GM23338 (cell line): ENCODE measurements at regions not wholly inside any gene's neighbourhood (a gene's known extent, or its start where the extent isn't known, plus 50 kb on each side); places are given as distances from the start of the nearest gene placed in this dataset.

Source experiments
- CREB1 ChIP-seq: fragments of 250-450 bp; sonication (Bioruptor Pico); IDR thresholded peaks from 2 replicates; pipeline ENCODE4 v1.5.0; 2020; ENCODE audit warnings: low read depth, mild to moderate bottlenecking, moderate library complexity
- CTCF ChIP-seq, 2 experiments: fragments of 200-600 bp in 1 of 2; sonication (generic) in 1 of 2; conservative IDR thresholded peaks; 2 replicates each; pipeline versions ENCODE4 v1.5.1 to v1.6.1; 2016 to 2017; ENCODE audit warnings: antibody characterized with exemption in 2 of 2, low read depth in 2 of 2, mild to moderate bottlenecking in 2 of 2, moderate library complexity in 1 of 2
- ETS1 ChIP-seq: IDR thresholded peaks from 2 replicates; pipeline ENCODE4 v1.6.1; 2016; ENCODE audit warnings: antibody characterized with exemption
- EZH2 ChIP-seq: fragments of 200-600 bp; sonication (generic); IDR thresholded peaks from one replicate; pipeline ENCODE4 v1.8.0; 2017; ENCODE audit warnings: antibody characterized with exemption, mild to moderate bottlenecking, low read depth; ENCODE audit not compliant: unreplicated experiment
- EZH2phosphoT487 ChIP-seq: fragments of 200-600 bp; sonication (generic); IDR thresholded peaks from one replicate; pipeline ENCODE4 v1.8.1; 2018; ENCODE audit warnings: antibody characterized with exemption; ENCODE audit not compliant: unreplicated experiment
- JUNB ChIP-seq: IDR thresholded peaks from one replicate; pipeline ENCODE4 v1.6.1; 2016; ENCODE audit warnings: antibody characterized with exemption; ENCODE audit not compliant: unreplicated experiment
- NANOG ChIP-seq: IDR thresholded peaks from 2 replicates; pipeline ENCODE4 v1.6.1; 2016; ENCODE audit warnings: antibody characterized with exemption, borderline replicate concordance
- POLR2AphosphoS5 ChIP-seq: IDR thresholded peaks from 2 replicates; pipeline ENCODE4 v1.6.1; 2016; ENCODE audit warnings: antibody characterized with exemption, low read depth
- STAT1 ChIP-seq: IDR thresholded peaks from one replicate; pipeline ENCODE4 v1.6.1; 2016; ENCODE audit warnings: antibody characterized with exemption; ENCODE audit not compliant: unreplicated experiment
- ZNF114 ChIP-seq: fragments of 250-450 bp; sonication (Bioruptor Pico); IDR thresholded peaks from 2 replicates; pipeline ENCODE4 v1.5.0; 2020; ENCODE audit warnings: mild to moderate bottlenecking, moderate library complexity
- ZNF331 ChIP-seq: fragments of 250-450 bp; sonication (Bioruptor Pico); IDR thresholded peaks from 2 replicates; pipeline ENCODE4 v1.5.0; 2020; ENCODE audit warnings: low read depth, mild to moderate bottlenecking, moderate library complexity
- TF ChIP-seq, protein P1 (sequence below): IDR thresholded peaks from one replicate; pipeline ENCODE4 v1.6.1; 2018; ENCODE audit warnings: antibody characterized with exemption; ENCODE audit not compliant: unreplicated experiment

DNA sequence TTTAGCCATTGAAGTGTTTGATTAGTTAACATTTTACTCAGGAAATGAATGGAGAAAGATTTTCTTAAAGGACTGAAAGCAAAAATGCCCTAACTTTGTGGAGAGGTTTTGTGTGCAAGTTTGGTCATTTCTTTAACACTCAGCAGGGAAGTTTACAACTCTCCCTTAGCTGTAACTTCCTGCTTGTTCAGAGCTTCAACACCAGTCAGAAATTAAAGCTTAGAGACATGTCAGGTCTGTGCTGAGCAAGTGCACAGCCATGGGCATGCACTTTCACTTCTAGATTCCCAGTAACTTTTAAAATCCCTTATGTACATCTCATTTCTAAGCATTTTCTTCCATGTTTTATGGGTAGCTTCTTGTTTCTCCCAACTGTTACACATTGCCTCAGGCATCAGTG, 326.0 kb downstream of the ACTRT1 start:
- TF ChIP-seq CTCF (conservative IDR thresholded peaks at IDR 0.05; ENCODE audit: low read depth in 2 of 2): no peak
- no peak for TF ChIP-seq EZH2
- no peak for TF ChIP-seq CREB1 (CRISPR knock-in tag)
- no peak for TF ChIP-seq POLR2AphosphoS5
- TF ChIP-seq JUNB: no peak
- TF ChIP-seq, protein P1, sequence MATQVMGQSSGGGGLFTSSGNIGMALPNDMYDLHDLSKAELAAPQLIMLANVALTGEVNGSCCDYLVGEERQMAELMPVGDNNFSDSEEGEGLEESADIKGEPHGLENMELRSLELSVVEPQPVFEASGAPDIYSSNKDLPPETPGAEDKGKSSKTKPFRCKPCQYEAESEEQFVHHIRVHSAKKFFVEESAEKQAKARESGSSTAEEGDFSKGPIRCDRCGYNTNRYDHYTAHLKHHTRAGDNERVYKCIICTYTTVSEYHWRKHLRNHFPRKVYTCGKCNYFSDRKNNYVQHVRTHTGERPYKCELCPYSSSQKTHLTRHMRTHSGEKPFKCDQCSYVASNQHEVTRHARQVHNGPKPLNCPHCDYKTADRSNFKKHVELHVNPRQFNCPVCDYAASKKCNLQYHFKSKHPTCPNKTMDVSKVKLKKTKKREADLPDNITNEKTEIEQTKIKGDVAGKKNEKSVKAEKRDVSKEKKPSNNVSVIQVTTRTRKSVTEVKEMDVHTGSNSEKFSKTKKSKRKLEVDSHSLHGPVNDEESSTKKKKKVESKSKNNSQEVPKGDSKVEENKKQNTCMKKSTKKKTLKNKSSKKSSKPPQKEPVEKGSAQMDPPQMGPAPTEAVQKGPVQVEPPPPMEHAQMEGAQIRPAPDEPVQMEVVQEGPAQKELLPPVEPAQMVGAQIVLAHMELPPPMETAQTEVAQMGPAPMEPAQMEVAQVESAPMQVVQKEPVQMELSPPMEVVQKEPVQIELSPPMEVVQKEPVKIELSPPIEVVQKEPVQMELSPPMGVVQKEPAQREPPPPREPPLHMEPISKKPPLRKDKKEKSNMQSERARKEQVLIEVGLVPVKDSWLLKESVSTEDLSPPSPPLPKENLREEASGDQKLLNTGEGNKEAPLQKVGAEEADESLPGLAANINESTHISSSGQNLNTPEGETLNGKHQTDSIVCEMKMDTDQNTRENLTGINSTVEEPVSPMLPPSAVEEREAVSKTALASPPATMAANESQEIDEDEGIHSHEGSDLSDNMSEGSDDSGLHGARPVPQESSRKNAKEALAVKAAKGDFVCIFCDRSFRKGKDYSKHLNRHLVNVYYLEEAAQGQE: no peak
- no peak for TF ChIP-seq EZH2phosphoT487
- no peak for TF ChIP-seq NANOG
- TF ChIP-seq STAT1: no peak
- TF ChIP-seq ETS1: no peak
- no peak for TF ChIP-seq ZNF331 (CRISPR knock-in tag)
- TF ChIP-seq ZNF114 (CRISPR knock-in tag): no peak
